ENCODE measurements at regions not wholly inside any gene's neighbourhood (a gene's known extent, or its start where the extent isn't known, plus 50 kb on each side); places are given as distances from the start of the nearest gene placed in this dataset.
"Not testable (repeated sequence)": the region's sequence is repeated elsewhere in the genome, so short reads cannot be mapped to it uniquely, and the experiment has no call there.

DNA sequence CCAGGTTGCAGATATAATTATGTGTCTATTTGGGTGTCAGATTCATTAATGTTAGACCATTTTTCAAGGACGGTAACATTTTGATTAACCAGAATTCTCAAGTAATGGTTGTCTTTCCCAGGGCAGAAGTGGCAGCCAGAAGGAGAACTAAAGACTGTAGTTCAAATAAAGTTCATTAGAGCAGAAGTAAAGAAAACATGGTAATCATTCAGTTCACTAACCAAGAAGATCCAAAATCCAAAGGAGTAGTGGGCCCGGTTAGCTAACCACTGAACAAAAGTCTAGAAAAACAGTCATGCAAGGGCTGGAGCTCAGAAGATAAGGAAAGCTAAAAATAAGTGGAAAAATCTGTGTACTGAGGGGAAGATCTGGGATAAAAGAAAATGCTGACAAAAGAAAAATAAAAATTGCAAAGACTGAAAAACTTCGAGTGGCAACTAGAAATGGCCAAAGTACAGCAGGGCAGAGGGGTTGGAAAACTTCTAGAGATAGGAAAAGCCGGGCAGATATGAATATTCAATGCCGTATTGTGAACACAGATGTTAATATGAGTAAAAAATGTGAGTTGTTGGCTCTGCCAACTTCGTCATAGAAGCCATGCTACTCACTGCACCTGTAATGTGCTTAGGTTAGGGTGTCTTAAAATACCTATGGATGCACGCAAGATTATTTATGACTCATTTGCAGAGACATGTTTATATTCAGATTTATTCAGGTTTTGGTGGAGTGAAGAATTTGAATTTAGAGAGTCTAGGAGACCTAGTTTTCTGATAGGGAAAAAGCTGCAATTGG is 925.9 kb downstream of the LTN1 start:
- no peaks in the 10 kb centered on the region for H3K27me3 Mint-ChIP-seq (ENCODE audit: unreplicated experiment)
- TF ChIP-seq, protein P1, sequence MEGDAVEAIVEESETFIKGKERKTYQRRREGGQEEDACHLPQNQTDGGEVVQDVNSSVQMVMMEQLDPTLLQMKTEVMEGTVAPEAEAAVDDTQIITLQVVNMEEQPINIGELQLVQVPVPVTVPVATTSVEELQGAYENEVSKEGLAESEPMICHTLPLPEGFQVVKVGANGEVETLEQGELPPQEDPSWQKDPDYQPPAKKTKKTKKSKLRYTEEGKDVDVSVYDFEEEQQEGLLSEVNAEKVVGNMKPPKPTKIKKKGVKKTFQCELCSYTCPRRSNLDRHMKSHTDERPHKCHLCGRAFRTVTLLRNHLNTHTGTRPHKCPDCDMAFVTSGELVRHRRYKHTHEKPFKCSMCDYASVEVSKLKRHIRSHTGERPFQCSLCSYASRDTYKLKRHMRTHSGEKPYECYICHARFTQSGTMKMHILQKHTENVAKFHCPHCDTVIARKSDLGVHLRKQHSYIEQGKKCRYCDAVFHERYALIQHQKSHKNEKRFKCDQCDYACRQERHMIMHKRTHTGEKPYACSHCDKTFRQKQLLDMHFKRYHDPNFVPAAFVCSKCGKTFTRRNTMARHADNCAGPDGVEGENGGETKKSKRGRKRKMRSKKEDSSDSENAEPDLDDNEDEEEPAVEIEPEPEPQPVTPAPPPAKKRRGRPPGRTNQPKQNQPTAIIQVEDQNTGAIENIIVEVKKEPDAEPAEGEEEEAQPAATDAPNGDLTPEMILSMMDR (IDR thresholded peaks at IDR 0.05; ENCODE audit: partially characterized antibody, unreplicated experiment) = no peak
- peaks cover 3% of the 10 kb centered on the region for H3K4me1 Mint-ChIP-seq (ENCODE audit: low read depth, unreplicated experiment)
- no peak overlapping the region for H3K4me3 Mint-ChIP-seq (ENCODE audit: unreplicated experiment)
- no peak for DNase-seq
- no peak overlapping the region for H3K27ac Mint-ChIP-seq (ENCODE audit: unreplicated experiment)
- H3K36me3 Mint-ChIP-seq (ENCODE audit: unreplicated experiment) = no peaks in the 10 kb centered on the region
- no peaks in the 10 kb centered on the region for H3K9me3 Mint-ChIP-seq (ENCODE audit: unreplicated experiment)

DNA sequence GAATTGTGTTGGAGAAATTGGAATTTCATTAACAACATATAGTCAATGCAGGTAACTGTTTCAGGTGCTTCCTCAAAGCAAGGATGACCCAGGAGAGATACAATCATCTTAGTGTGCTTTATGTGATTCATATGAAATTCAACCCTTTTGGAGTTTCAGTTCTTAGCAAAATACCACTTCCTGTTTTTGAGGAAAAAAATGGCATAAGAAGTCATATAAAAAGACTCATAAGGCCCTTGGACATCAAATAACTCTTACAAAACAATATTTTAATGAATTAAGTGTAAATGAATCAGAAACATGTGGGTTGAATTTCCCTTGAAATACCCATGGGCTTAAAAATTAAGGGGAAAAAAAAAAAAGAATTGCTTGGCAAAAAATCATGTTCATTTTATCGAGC is 926.6 kb downstream of the LTN1 start:
- no peak for DNase-seq
- Mint-ChIP-seq H3K4me3 (ENCODE audit: unreplicated experiment) (no peak overlapping the region), H3K27ac (ENCODE audit: unreplicated experiment) (no peak overlapping the region), H3K9me3 (ENCODE audit: unreplicated experiment) (no peaks in the 10 kb centered on the region), H3K4me1 (ENCODE audit: low read depth, unreplicated experiment) (peaks cover 3% of the 10 kb centered on the region), H3K27me3 (ENCODE audit: unreplicated experiment) (no peaks in the 10 kb centered on the region), H3K36me3 (ENCODE audit: unreplicated experiment) (no peaks in the 10 kb centered on the region)
- TF ChIP-seq, protein P1 (IDR thresholded peaks at IDR 0.05; ENCODE audit: partially characterized antibody, unreplicated experiment) = no peak

DNA sequence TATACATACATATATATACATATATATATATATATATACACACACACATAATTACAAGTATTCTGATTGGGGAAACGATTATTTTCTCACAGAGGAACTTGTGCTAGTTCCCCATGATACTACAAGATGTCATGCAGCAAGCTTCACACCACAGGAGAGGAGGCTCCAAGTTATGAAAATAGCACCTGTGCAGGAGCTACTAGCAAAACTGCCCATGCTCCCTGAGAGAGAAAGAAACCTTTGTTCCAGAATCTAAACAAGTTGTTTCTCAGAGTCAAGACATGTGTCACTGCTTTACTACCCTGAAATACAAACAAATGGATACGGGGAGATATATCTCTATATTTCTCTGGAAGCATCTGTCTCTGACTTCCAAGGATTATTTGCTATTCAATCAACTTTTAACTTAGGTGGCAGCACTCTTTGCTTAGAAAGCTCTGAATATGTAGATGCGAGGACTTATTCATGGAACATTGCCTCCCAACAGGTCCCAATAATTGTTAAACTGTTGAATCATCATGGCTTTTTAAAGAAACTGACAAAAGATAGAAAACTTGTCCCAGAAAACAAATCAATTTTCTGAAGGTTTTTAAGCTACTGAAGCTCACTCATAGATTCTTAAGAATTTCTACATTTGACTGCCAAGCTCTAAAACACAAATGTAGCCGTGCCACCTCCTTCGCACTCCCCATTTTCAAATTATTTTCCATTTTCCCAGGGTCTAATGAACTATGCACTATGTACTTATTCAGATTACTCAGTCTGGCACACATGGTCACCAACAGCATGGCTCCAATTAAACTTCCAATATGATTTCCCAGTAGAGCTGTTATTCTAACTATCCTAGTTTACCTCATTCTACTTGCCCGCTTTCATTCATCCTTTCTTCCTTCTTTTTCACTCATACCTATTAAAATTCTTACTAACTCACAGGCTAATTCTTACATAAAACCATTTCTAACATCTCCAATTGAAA is 929.1 kb downstream of the LTN1 start:
- DNase-seq = no peak
- no peaks in the 10 kb centered on the region for H3K9me3 Mint-ChIP-seq (ENCODE audit: unreplicated experiment)
- no peaks in the 10 kb centered on the region for H3K36me3 Mint-ChIP-seq (ENCODE audit: unreplicated experiment)
- H3K4me3 Mint-ChIP-seq (ENCODE audit: unreplicated experiment) = no peak overlapping the region
- no peaks in the 10 kb centered on the region for H3K4me1 Mint-ChIP-seq (ENCODE audit: low read depth, unreplicated experiment)
- no peak overlapping the region for H3K27ac Mint-ChIP-seq (ENCODE audit: unreplicated experiment)
- TF ChIP-seq, protein P1 (IDR thresholded peaks at IDR 0.05; ENCODE audit: partially characterized antibody, unreplicated experiment) = no peak
- no peaks in the 10 kb centered on the region for H3K27me3 Mint-ChIP-seq (ENCODE audit: unreplicated experiment)

DNA sequence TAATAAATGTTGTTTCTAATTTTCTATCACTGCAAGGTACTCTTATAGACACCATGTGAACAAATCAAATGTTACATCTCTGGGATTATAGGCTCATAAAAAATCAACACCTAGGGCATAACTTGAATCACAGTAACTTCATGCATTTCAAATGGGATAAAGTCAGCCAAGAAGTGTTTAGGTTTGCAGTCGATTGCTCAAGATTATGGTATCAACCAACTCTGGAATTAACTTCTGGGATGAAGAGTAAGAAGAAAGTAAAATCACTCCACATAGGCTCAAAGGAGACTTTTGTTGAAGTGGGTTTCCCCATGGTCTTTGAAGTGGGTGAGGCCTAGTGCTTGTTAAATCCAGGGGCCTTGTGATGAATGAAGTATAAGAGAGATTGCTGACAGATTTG is 939.7 kb downstream of the LTN1 start:
- H3K9me3 Mint-ChIP-seq (ENCODE audit: unreplicated experiment); H3K4me1 Mint-ChIP-seq (ENCODE audit: low read depth, unreplicated experiment); DNase-seq; H3K27me3 Mint-ChIP-seq (ENCODE audit: unreplicated experiment); H3K4me3 Mint-ChIP-seq (ENCODE audit: unreplicated experiment); H3K27ac Mint-ChIP-seq (ENCODE audit: unreplicated experiment); H3K36me3 Mint-ChIP-seq (ENCODE audit: unreplicated experiment): not testable (repeated sequence)

DNA sequence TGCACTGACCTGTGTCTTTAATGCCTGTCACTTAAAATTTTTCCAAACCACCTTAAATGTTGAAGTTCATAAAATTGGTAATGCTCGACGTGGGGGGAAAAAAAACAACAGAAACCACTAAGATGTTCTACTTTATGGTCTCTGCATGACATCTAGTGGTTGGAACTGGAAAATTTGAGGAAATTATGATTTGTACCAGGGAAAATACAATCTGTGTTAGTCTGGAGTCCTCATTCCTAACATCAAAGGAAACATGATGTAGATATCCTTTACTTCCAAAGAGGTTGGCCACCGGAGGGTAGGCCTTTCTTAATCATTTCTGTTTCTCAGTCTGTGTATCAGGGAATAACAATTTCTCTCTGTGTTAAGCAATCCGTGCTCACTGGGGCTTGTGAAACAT is 941.0 kb downstream of the LTN1 start:
- not testable (repeated sequence) for DNase-seq; H3K27ac Mint-ChIP-seq (ENCODE audit: unreplicated experiment); H3K36me3 Mint-ChIP-seq (ENCODE audit: unreplicated experiment); H3K9me3 Mint-ChIP-seq (ENCODE audit: unreplicated experiment); H3K4me3 Mint-ChIP-seq (ENCODE audit: unreplicated experiment); H3K4me1 Mint-ChIP-seq (ENCODE audit: low read depth, unreplicated experiment); H3K27me3 Mint-ChIP-seq (ENCODE audit: unreplicated experiment)
- TF ChIP-seq, protein P1 (IDR thresholded peaks at IDR 0.05; ENCODE audit: partially characterized antibody, unreplicated experiment) = peak; percentile 60

DNA sequence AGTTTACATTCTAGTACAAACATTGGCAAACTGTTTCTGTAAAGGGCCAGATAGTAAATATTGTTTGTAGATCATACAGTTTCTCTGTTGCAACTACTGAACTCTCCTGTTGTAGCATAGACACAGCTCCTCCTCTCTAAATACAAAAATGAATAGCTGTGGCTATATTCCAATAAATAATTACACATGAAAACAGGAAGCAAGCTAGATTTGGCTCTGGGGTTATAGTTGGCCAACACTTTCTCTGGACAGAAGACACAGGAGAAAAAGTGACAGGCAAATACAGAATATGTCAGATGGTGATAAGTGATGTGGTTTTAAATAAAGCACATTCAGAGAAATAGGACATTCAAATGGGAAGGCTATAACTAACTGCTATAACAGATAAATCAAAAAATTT is 957.0 kb downstream of the LTN1 start:
- DNase-seq; H3K9me3 Mint-ChIP-seq (ENCODE audit: unreplicated experiment); H3K4me3 Mint-ChIP-seq (ENCODE audit: unreplicated experiment); H3K4me1 Mint-ChIP-seq (ENCODE audit: low read depth, unreplicated experiment); H3K27ac Mint-ChIP-seq (ENCODE audit: unreplicated experiment); H3K27me3 Mint-ChIP-seq (ENCODE audit: unreplicated experiment): not testable (repeated sequence)
- H3K36me3 Mint-ChIP-seq (ENCODE audit: unreplicated experiment) = peaks cover 21% of the 10 kb centered on the region

DNA sequence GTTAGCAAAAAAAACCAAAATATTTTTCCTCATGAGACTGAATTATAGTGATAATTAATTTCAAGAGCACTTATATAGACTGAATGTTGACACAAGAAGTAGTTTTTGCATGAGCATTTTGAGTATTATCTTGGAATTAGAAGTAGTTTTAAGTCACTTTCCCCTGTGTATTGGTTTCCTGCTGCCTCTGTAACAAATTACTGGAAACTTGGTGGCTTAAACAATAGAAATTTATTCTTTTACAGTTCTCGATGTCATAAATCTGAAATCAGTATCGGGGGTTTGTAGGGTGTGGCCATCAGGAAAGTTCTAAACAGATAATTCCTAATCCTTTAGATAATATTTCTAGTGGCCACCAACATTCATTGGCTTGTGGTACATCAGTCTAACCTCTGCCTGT is 957.8 kb downstream of the LTN1 start:
- H3K36me3 Mint-ChIP-seq (ENCODE audit: unreplicated experiment) = peaks cover 22% of the 10 kb centered on the region
- not testable (repeated sequence) for H3K27ac Mint-ChIP-seq (ENCODE audit: unreplicated experiment); H3K4me3 Mint-ChIP-seq (ENCODE audit: unreplicated experiment); DNase-seq; H3K27me3 Mint-ChIP-seq (ENCODE audit: unreplicated experiment); H3K4me1 Mint-ChIP-seq (ENCODE audit: low read depth, unreplicated experiment); H3K9me3 Mint-ChIP-seq (ENCODE audit: unreplicated experiment)

DNA sequence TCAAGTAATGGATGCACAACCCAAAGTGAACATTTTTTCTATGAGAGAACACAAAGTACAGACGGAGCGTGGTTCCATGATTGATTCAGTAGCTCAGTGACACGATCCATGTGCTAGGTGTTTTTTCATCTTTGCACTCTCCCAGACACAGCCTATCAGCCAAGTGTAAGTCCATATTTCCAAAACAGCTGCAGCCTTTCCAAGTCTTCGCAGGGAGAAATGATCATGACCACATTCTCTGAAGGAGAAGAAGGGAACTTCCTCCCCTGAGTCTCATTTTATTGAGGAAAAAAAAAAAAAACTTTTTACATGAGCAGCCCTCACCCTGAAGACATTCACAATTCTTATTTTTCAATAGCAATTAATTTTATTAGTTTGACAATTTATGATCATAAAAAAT is 958.3 kb downstream of the LTN1 start:
- not testable (repeated sequence) for H3K9me3 Mint-ChIP-seq (ENCODE audit: unreplicated experiment); H3K27ac Mint-ChIP-seq (ENCODE audit: unreplicated experiment); DNase-seq; H3K4me1 Mint-ChIP-seq (ENCODE audit: low read depth, unreplicated experiment); H3K4me3 Mint-ChIP-seq (ENCODE audit: unreplicated experiment); H3K27me3 Mint-ChIP-seq (ENCODE audit: unreplicated experiment)
- H3K36me3 Mint-ChIP-seq (ENCODE audit: unreplicated experiment) = peaks cover 21% of the 10 kb centered on the region
